HG03159 (cell line): ENCODE measurements at regions not wholly inside any gene's neighbourhood (a gene's known extent, or its start where the extent isn't known, plus 50 kb on each side); places are given as distances from the start of the nearest gene placed in this dataset.

Experiments
- ATAC-seq: cut with Tn5 transposase; IDR thresholded peaks from one replicate; pipeline ENCODE4 v1.9.1; 2021; ENCODE audit warnings: mild to moderate bottlenecking, moderate library complexity; ENCODE audit not compliant: unreplicated experiment

- ATAC-seq = no peak
Measured at GRCh38 chr10:61319386-61320256, 133.6 kb downstream of the TMEM26 start.

DNA sequence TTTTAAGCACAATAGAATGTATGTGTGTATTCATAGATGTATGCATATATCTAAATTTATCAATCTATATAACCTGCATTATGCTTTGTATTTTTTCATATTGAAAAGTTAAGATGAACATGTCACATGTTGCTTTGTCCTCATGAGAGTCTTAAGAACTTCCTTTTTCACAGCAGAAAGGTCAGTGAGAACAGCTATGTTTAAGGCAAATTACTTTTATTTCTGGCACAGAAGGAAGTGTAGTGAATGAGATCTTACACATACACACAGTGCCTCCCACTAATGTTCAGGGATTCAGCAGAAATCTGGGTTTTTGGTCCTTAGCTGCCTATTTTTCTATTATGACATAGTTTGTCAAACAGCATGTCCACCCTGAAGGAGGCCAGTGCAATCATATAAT, 134.8 kb downstream of the TMEM26 start:
- no peak for ATAC-seq

DNA sequence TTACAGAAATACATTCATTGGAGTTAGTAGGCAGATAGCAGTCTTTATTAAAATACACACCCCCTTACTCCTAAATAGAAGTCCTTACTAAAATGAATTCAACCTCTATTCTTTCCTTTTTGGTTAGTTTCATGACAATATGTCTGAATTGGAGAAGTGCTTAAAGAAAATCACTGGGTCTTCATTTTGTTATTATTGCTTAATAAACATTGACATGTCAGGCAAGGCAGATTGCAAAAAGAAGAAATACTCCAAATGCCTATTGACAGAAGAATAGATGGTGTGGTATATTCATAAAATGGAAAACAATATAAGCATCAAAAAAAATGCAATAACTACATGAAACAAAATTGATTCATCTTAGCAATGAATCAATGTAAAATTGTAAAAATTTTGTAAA, 135.5 kb downstream of the TMEM26 start:
- ATAC-seq = no peak

DNA sequence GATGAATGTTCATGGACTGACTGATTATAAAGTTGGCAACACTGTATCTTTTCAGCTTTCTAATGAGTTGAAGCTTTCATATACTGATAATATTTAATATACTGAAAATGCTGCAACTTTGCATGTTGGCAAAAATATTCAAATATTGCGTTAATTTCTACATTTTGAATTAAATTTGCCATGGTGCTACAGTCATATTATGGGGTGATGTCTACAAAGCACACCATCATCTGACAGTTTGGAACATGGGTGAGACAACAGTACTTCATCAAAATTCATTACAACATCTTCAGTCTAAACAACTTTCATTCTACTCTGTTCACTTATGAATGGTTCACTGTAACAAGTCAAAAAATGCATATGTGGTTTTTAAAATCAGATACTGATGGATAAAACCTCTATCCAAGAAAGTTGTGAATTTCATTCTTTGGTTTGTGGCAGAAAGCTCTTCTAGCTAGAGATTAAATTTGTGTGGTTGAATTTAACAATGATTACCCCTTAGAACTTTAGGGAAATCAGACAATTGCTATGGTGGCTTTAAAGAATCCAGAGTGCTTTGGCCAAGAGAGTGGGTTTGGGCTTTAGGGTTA, 136.4 kb downstream of the TMEM26 start:
- no peak for ATAC-seq

DNA sequence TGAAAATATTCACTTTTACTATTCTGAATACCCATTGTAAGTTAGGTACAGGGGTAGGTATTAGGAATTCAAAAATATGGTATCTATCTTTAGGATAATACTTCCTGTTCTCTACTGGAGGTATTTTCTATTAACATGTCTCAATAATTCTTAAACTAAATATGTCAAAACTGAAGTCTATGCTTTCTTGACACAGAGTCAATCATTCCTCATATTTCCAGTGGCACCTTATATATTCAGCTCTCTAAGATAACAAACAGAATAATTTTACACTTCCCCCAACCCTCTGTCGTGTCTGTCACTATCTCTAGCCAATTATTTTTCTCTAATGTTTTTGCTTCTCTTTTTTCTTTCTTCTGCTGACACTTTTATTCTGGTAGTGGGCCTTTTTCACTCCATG, 138.9 kb downstream of the TMEM26 start:
- no peak for ATAC-seq

- no peak for ATAC-seq
Measured at GRCh38 chr10:61313460-61313859, 139.7 kb downstream of the TMEM26 start.

DNA sequence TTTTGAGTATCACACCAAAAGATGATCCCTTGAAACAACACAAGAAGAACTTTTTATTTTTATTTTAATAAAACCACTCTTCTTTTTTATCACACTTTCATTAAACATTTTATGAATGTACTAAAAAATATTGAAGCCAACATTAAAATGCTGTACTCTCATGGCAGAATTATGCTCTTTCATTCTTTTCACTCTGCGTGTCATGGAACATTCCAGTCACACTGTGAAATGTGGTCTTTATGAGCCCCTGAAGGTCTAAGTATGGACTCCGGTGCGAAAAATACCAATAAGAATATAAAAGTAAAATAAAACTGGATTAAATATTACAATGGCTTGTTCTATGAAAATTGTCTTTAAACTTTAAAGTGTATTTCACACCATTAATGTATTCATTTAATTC, 148.4 kb downstream of the TMEM26 start:
- ATAC-seq = no peak

DNA sequence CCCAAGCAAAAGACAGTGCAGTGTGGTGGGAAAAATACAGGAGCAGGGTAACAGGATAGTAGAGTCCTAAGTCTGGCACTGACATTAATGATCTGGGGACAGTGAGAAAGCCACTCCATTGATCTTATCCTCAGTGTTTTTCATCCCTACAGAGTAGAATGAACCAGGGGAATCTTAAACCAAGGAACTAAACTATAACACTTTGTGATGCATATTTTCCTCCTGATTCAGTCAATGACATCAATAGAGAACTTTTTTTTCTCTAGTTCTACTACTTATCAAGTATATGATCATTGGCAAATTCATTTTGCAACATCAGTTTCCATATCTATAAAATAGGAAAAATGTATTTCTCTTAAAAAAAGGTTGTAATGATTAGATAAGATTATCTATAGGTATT, 151.1 kb downstream of the TMEM26 start:
- ATAC-seq = no peak

DNA sequence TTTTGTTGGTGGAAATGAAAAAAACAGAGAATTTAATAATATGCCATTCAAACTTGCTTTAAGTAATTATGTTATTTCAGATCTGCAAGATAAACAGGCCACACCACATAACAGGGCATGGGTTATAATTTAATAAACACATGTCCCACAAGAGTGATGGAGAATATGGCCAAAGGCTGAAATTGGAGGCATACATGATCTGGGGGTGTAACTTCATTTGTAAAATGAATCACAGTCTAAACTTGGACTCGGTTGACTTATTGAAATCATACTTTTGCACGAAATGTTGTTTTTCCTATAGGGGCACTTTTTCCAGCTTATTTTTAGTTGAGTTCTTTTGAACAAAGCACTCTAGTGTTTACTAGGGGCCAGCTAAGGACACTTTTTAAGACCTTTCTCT, 151.6 kb downstream of the TMEM26 start:
- ATAC-seq = no peak

GRCh38 chr10:61299841-61300240, 153.3 kb downstream of the TMEM26 start:
- ATAC-seq = no peak

- no peak for ATAC-seq
Measured at GRCh38 chr10:61299156-61299555, 154.0 kb downstream of the TMEM26 start.

DNA sequence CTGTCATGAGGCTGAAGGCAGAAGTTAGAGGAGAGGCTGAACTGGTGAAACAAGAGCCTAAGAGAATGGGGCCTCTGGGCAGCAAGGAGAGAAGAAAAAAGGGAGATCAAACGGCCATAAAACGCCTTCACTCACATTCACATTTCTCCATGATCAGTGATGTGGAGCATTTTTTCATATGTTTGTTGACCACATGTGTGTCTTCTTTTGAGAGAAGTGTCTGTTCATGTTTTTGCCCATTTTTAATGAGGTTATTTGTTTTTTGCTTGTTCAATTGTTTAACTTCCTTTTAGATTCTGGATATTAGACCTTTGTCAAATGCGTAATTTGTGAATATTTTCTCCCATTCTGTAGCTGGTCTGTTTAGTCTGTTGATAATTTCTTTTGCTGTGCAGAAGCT, 155.0 kb downstream of the TMEM26 start:
- no peak for ATAC-seq

DNA sequence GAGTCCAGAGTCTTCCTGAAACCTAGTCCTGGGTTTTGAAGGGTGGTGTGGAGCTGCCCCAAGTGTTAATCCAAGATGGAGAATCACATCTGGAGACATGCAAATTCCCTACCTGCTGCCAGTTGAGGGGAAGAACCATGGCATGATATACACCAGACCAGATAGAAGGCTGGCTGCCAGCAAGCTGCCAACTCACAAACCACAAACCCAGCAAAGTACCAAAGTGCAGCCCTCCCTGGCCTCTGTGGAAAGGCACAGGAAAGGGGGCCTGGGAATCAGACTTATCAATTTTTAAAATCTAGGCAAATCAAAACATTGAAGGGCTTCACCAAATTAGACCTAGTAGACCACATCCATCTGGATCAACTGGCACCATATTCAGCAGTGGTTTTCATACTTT, 157.0 kb downstream of the TMEM26 start:
- ATAC-seq = no peak

DNA sequence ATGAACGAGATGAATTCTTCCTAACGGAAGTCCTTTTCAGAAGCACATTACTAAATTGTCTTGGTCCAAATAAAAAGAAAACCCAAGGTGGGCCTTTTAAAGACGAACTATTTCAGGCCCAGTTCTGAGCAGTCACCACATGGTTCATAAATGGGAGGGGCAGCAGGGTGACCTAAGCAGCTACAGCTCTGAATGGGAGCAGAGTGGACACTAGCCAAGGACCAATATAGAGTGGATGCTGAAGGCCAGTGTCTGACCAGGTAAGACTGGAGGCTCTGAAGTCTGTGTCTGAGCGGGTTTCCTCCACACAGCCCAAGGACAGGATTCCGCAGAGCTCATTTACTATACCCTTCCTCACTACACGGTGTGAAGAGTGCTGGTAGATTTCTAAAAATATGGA, 159.1 kb downstream of the TMEM26 start:
- no peak for ATAC-seq

DNA sequence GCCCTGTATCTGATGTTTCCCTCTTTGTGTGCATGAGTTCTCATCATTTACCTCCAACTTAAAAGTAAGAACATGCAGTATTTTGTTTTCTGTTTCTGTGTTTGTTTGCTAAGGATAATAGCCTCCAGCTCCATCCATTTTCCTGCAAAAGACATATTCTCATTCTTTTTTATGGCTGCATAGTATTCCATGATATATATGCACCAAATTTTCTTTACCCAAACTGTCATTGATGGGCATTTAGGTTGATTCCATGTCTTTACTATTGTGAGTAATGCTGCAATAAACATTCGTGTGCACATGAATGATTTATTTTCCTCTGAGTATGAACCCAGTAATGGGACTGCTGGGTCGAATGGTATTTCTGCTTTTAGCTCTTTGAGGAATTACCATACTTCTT, 163.4 kb downstream of the TMEM26 start:
- ATAC-seq = no peak

DNA sequence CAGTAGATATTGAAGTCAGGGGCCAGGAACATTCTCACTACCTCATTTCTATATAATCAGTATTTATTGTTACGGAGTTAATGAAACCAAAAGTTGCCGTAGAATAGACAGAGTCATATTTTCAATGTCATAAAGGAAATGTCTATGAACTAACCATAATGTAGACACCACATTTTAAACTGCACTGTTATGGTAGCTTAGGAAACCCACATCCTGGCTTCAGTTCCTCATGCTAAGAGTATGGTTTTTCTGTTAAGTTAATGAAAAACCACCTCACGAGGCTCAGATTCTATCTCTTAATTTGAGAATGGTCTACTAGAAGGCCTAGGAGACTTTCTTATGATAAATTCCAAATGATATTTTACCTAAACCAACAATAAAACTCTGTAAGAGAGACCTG, 166.5 kb downstream of the TMEM26 start:
- peak; percentile 100 for ATAC-seq

DNA sequence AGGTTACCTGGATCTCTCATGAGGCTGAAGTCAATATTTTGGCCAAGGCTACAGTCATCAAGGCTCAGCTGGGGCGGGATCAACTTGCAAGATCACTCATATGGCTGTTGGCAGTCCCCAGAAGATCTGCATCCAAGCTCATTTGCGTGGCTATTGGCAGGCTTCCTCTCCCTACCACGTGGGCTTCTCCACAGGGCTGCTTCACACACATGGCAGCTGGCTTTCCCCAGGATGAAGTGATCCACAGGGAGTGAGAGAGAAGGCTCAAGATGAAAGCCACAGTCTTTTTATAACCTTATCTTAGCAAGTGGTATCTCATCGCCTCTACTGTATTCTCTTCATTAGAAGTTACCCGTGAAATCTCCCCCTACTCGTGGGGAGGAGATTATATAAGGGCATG, 167.4 kb downstream of the TMEM26 start:
- ATAC-seq = no peak

- ATAC-seq = no peak
Measured at GRCh38 chr10:61284222-61284890, 168.8 kb downstream of the TMEM26 start.

- ATAC-seq = no peak
Measured at GRCh38 chr10:61283481-61284221, 169.5 kb downstream of the TMEM26 start.

DNA sequence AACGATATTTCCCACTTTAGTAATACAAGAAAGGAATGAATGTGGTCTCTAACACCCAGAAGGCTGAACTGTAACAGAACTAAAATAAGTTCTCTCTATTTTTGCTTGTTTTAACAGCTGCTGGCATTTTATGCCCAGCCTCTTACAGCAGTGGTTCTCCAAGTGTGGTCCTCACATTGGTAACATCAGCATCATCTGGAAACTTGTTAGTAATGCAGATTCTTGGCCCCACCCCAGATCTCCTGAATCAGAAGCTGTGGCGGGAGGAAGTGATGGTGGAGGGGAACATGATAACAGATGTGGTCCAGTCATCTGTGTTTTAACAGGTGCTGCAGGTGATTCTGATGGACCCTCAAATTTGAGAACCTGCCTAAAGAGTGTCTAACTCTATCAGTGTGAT, 170.1 kb downstream of the TMEM26 start:
- no peak for ATAC-seq

DNA sequence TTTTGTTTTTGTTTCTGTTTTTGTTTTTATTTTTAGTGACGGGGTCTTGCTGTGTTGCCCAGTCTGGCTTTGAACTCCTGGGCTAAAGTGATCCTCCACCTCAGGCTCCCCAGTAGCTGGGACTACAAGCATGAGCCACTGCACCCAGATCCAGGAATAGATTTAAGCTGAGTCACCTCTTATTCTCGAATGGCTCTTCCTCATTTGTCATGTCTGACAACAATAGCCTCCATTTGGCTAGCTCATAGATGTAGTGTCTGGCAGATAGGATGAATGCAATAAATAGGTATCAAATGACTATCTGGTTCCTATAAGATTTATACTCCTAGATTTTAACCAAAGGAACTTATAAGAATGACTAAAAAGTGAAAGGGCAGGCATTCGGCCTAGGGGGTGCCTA, 172.9 kb downstream of the TMEM26 start:
- no peak for ATAC-seq
